Cardiac muscle cell (in vitro differentiated cells and primary cell): ENCODE measurements at regions not wholly inside any gene's neighbourhood (a gene's known extent, or its start where the extent isn't known, plus 50 kb on each side); places are given as distances from the start of the nearest gene placed in this dataset.
"Not testable (repeated sequence)": the region's sequence is repeated elsewhere in the genome, so short reads cannot be mapped to it uniquely, and the experiment has no call there.

ENCODE experiments used
- DNase-seq, 2 donors: peaks; one replicate each; pipeline versions ENCODE4 v3.0.0 to v3.0.0-alpha.2; 2010 to 2017; ENCODE audit warnings: low read depth in 1 of 2, low spot score in 1 of 2
- H3K27ac ChIP-seq: fragments of 200-600 bp; sonication (generic); 2 replicates; pipeline ENCODE4 v1.5.1; 2016
- H3K27me3 ChIP-seq: fragments of 200-600 bp; sonication (generic); 2 replicates; pipeline ENCODE4 v1.6.0; 2016; ENCODE audit warnings: control low read depth
- H3K36me3 ChIP-seq: fragments of 200-600 bp; sonication (generic); 2 replicates; pipeline ENCODE4 v1.5.1; 2016; ENCODE audit warnings: control low read depth
- H3K4me1 ChIP-seq: fragments of 200-600 bp; sonication (generic); 2 replicates; pipeline ENCODE4 v1.8.1; 2017; ENCODE audit warnings: low read depth, mild to moderate bottlenecking, mixed run types
- H3K4me3 ChIP-seq: fragments of 200-600 bp; sonication (generic); 2 replicates; pipeline ENCODE4 v1.5.1; 2016; ENCODE audit warnings: mild to moderate bottlenecking
- H3K9me3 ChIP-seq: fragments of 200-600 bp; sonication (generic); 2 replicates; pipeline ENCODE4 v1.5.1; 2017; ENCODE audit warnings: low read depth, mild to moderate bottlenecking, control low read depth
- TF ChIP-seq, protein P1 (sequence below): IDR thresholded peaks from 2 replicates; pipeline ENCODE4 v1.5.1; 2012; ENCODE audit warnings: low read depth, mild to moderate bottlenecking, low read length

DNA sequence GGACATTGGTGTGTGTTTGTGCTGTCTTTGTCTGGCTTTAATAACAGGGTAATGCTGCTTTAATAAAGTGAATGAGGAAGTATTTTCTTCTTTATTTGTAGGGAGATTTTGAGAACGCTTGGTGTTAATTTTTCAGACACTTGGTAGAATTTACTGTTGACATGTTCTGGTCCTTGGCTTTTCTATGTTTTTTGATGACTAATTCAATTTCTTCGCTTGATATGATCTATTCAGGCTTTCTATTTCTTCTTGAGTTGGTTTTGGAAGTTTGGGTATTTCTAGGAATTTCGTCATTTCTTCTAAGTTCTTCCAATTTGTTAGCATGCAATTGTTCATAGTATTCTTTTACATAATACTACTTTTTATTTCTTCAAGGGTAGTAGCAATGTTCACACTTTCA is 167.8 kb downstream of the TTC6 start:
- TF ChIP-seq, protein P1, sequence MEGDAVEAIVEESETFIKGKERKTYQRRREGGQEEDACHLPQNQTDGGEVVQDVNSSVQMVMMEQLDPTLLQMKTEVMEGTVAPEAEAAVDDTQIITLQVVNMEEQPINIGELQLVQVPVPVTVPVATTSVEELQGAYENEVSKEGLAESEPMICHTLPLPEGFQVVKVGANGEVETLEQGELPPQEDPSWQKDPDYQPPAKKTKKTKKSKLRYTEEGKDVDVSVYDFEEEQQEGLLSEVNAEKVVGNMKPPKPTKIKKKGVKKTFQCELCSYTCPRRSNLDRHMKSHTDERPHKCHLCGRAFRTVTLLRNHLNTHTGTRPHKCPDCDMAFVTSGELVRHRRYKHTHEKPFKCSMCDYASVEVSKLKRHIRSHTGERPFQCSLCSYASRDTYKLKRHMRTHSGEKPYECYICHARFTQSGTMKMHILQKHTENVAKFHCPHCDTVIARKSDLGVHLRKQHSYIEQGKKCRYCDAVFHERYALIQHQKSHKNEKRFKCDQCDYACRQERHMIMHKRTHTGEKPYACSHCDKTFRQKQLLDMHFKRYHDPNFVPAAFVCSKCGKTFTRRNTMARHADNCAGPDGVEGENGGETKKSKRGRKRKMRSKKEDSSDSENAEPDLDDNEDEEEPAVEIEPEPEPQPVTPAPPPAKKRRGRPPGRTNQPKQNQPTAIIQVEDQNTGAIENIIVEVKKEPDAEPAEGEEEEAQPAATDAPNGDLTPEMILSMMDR = no peak

DNA sequence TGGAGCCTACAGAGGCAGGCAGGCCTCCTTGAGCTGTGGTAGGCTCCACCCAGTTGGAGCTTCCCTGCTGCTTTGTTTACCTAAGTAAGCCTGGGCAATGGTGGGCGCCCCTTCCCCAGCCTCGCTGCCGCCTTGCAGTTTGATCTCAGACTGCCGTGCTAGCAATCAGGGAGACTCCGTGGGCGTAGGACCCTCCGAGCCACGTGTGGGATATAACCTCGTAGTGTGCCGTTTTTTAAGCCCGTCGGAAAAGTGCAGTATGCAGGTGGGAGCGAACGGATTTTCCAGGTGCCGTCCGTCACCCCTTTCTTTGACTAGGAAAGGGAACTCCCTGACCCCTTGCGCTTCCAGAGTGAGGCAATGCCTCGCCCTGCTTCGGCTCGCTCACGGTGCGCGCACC is 176.9 kb downstream of the TTC6 start:
- not testable (repeated sequence) for H3K4me3 ChIP-seq, H3K27ac ChIP-seq, H3K9me3 ChIP-seq, H3K36me3 ChIP-seq, H3K4me1 ChIP-seq, H3K27me3 ChIP-seq, DNase-seq

More for the DNA sequence above, 167.8 kb downstream of the TTC6 start:
- no peaks in the 10 kb centered on the region for H3K36me3 ChIP-seq
- H3K27me3 ChIP-seq = no peaks in the 10 kb centered on the region
- DNase-seq = no peak
- H3K9me3 ChIP-seq = no peaks in the 10 kb centered on the region
- H3K4me1 ChIP-seq = no peaks in the 10 kb centered on the region
- no peak overlapping the region for H3K4me3 ChIP-seq
- H3K27ac ChIP-seq = no peak overlapping the region

DNA sequence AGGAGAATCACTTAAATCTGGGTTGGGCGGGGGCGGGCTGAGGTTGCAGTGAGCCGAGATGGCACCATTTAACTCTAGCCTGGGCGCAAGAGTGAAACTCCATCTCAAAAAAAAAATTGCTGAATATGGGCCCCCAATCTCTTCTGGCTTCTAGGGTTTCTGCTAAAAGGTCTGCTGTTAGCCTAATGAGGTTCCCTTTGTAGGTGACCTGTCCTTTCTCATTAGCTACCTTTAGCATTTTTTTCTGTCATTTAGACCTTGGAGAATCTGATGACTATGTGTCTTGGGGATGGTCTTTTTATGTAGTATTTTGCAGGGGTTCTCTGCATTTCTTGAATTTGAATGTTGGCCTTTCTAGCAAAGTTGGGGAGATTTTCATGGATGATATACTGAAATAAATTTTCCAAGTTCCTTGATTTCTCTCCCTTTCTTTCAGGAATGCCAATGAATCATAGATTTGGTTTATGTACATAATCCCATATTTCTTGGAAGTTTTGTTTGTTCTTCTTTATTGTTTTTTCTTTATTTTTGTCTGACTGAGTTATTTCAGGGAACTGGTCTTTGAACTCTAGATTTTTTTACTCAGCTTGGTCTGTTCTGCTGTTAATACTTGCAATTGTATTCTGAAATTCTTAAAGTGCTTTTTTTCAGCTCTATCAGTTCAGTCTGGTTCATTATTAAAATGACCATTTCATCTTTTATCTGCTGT is 181.5 kb downstream of the TTC6 start:
- no peaks in the 10 kb centered on the region for H3K27me3 ChIP-seq
- no peak overlapping the region for H3K4me3 ChIP-seq
- no peaks in the 10 kb centered on the region for H3K4me1 ChIP-seq
- no peaks in the 10 kb centered on the region for H3K36me3 ChIP-seq
- no peaks in the 10 kb centered on the region for H3K9me3 ChIP-seq
- TF ChIP-seq, protein P1 = no peak
- no peak overlapping the region for H3K27ac ChIP-seq
- no peak for DNase-seq

DNA sequence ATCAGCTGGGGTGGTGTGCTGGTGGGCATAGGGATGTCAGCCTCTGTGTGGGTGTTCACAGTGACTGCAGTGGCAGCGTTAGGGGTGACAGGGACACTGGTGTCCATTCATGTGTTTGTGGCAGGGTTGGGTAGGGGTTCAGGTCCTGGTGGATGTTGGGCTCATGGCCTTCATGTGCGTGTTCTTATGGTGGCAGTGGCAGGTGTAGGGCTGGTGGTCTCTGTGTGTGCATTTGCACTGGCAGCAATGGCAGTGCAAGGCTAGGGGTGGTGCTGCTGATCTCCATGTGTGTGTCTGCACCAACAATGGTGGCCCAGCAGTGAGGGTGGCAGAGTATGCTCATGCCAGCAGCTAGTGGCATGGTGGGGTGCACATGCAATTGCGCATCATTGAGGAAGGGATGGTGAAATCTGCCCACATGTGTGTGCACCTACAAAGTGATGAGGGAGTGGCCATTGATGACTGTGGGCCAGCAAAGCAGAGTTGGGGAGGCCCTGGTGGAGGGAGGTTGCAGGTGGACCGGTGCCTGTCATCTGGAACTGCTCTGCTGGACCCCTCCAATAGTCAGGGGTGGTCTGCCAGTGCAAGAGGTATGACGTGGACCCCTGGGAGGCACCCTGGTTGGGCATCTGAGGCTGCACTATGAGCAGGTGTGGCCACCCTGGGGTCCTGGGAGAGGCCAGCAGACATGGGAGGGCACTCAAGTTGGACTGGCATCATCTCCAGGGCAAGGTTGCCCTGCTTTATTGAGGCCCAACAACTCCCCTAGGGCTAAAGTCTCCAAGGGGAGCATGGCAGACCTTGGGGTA is 182.9 kb downstream of the TTC6 start:
- no peak for DNase-seq
- TF ChIP-seq, protein P1 = no peak
- Histone ChIP-seq H3K36me3 (no peaks in the 10 kb centered on the region), H3K9me3 (no peaks in the 10 kb centered on the region), H3K4me1 (no peaks in the 10 kb centered on the region), H3K27ac (no peak overlapping the region), H3K4me3 (no peak overlapping the region), H3K27me3 (no peaks in the 10 kb centered on the region)

DNA sequence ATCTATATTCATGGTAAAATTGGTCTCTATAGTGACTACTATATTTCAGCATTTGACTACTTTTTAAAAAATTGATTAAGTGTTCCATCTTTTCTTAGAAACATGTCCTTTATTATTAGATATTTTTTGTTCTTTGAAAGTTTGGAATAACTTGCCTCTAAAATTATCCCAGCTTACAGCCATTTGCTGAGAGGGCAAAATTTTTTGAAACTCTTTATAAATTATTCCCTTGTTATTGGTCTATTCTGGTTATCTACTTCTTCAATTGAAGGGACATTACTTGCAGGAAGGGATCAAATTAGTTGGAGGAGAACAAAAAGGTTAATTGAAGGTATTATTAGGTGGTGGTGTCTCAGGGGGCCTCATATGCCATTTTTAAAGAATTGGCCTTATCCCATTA is 184.1 kb downstream of the TTC6 start:
- no peak for DNase-seq

GRCh38 chr14:37780731-37781130 is 185.3 kb downstream of the TTC6 start:
- H3K27me3 ChIP-seq = not testable (repeated sequence)

More for the DNA sequence above, 184.1 kb downstream of the TTC6 start:
- Histone ChIP-seq H3K9me3 (no peaks in the 10 kb centered on the region), H3K27me3 (no peaks in the 10 kb centered on the region), H3K27ac (no peak overlapping the region), H3K36me3 (no peaks in the 10 kb centered on the region), H3K4me3 (no peak overlapping the region), H3K4me1 (no peaks in the 10 kb centered on the region)
- TF ChIP-seq, protein P1 = no peak

DNA sequence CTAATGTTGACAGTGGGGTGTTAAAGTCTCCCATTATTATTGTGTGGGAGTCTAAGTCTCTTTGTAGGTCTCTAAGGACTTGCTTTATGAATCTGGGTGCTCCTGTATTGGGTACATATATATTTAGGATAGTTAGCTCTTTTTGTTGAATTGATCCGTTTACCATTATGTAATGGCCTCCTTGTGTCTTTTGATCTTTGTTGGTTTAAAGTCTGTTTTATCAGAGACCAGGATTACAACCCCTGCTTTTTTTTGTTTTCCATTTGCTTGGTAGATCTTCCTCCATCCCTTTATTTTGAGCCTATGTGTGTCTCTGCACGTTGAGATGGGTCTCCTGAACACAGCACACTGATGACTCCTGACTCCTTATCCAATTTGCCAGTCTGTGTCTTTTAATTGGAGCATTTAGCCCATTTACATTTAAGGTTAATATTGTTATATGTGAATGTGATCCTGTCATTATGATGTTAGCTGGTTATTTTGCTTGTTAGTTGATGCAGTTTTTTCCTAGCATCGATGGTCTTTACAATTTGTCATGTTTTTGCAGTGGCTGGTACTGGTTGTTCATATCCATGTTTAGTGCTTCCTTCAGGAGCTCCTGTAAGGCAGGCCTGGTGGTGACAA is 188.9 kb downstream of the TTC6 start:
- H3K27ac ChIP-seq, DNase-seq, H3K4me1 ChIP-seq, H3K9me3 ChIP-seq, H3K4me3 ChIP-seq, H3K36me3 ChIP-seq, H3K27me3 ChIP-seq: not testable (repeated sequence)

More at GRCh38 chr14:37780731-37781130, 185.3 kb downstream of the TTC6 start:
- H3K4me3 ChIP-seq, H3K27ac ChIP-seq, DNase-seq, H3K4me1 ChIP-seq, H3K9me3 ChIP-seq, H3K36me3 ChIP-seq: not testable (repeated sequence)

- DNase-seq, H3K27ac ChIP-seq, H3K27me3 ChIP-seq, H3K4me3 ChIP-seq, H3K4me1 ChIP-seq, H3K9me3 ChIP-seq, H3K36me3 ChIP-seq: not testable (repeated sequence)
Observed at GRCh38 chr14:37784827-37785223, 189.4 kb downstream of the TTC6 start.

DNA sequence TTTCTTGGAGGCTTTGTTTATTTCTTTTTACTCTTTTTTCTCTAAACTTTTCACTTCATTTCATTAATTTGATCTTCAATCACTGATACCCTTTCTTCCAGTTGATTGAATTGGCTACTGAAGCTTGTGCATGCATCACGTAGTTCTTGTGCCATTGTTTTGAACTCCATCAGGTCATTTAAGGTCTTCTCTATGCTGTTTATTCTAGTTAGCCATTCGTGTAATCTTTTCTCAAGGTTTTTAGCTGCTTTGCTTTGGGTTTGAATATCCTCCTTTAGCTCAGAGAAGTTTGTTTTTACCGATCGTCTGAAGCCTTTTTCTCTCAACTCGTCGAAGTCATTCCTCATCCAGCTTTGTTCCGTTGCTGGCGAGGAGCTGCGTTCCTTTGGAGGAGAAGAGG is 189.9 kb downstream of the TTC6 start:
- DNase-seq, H3K9me3 ChIP-seq, H3K27ac ChIP-seq, H3K4me1 ChIP-seq, H3K27me3 ChIP-seq, H3K36me3 ChIP-seq, H3K4me3 ChIP-seq: not testable (repeated sequence)
